Neural crest cell (in vitro differentiated cells): ENCODE measurements at regions not wholly inside any gene's neighbourhood (a gene's known extent, or its start where the extent isn't known, plus 50 kb on each side); places are given as distances from the start of the nearest gene placed in this dataset.

ENCODE experiments used
- DNase-seq: peaks from one replicate; pipeline ENCODE4 v3.0.0; 2021; ENCODE audit warnings: low read depth, mixed read lengths, low spot score
- H3K27ac Mint-ChIP-seq: one replicate; pipeline ENCODE4 v1.8.0; 2021; ENCODE audit warnings: mild to moderate bottlenecking, mixed read lengths; ENCODE audit not compliant: unreplicated experiment
- H3K27me3 Mint-ChIP-seq: 2 replicates; pipeline ENCODE4 v1.8.0; 2021; ENCODE audit warnings: low read depth, mild to moderate bottlenecking, mixed read lengths
- H3K36me3 Mint-ChIP-seq: 2 replicates; pipeline ENCODE4 v1.8.0; 2021; ENCODE audit warnings: low read depth, mild to moderate bottlenecking, mixed read lengths
- H3K4me1 Mint-ChIP-seq: 2 replicates; pipeline ENCODE4 v1.8.0; 2021; ENCODE audit warnings: mixed read lengths
- H3K4me3 Mint-ChIP-seq: one replicate; pipeline ENCODE4 v1.8.0; 2021; ENCODE audit warnings: mild to moderate bottlenecking, mixed read lengths
- H3K9me3 Mint-ChIP-seq: 2 replicates; pipeline ENCODE4 v1.8.0; 2021; ENCODE audit warnings: mixed read lengths
- CTCF ChIP-seq: fragments of 200-600 bp; sonication (generic); conservative IDR thresholded peaks from 2 replicates; pipeline ENCODE4 v1.5.0; 2021; ENCODE audit warnings: antibody characterized with exemption, mild to moderate bottlenecking

DNA sequence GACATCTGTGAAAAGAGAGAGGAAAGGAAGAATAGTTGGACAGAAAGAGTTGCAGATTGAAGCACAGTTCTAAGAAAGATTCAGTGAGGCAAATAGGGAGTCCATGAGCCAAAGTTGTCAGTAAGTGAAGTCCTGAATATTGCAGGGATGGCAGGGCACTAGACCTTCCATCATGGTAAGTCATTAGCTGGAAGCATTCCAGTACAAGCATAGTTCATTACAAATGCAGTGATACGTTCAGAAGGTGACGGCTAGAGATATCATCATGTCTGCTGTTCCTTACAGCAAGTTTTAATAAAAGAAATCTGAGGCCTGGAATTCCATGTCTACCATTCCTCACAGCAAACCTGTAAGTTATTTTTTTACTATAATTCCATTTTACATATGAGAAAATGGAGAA is 720.1 kb downstream of the GBE1 start:
- Mint-ChIP-seq H3K4me3 (no peak overlapping the region), H3K36me3 (no peaks in the 10 kb centered on the region), H3K27me3 (no peaks in the 10 kb centered on the region), H3K9me3 (peaks cover 3% of the 10 kb centered on the region), H3K27ac (no peak overlapping the region), H3K4me1 (no peaks in the 10 kb centered on the region)
- no peak for TF ChIP-seq CTCF
- DNase-seq, result no peak

- TF ChIP-seq CTCF, result no peak
- Mint-ChIP-seq H3K27ac (no peak overlapping the region), H3K27me3 (no peaks in the 10 kb centered on the region), H3K9me3 (peaks cover 3% of the 10 kb centered on the region), H3K36me3 (no peaks in the 10 kb centered on the region), H3K4me1 (no peaks in the 10 kb centered on the region), H3K4me3 (no peak overlapping the region)
- DNase-seq, result no peak
Measured at GRCh38 chr3:81040107-81040506, 721.3 kb downstream of the GBE1 start.

- Mint-ChIP-seq H3K4me1 (no peaks in the 10 kb centered on the region), H3K27ac (no peak overlapping the region)
Measured at GRCh38 chr3:81033684-81034083, 727.8 kb downstream of the GBE1 start.

GRCh38 chr3:81033185-81033584 is 728.3 kb downstream of the GBE1 start:
- H3K27ac Mint-ChIP-seq, result no peak overlapping the region
- no peaks in the 10 kb centered on the region for H3K9me3 Mint-ChIP-seq
- DNase-seq, result no peak
- no peak overlapping the region for H3K4me3 Mint-ChIP-seq
- no peak for TF ChIP-seq CTCF
- H3K27me3 Mint-ChIP-seq, result no peaks in the 10 kb centered on the region
- H3K36me3 Mint-ChIP-seq, result no peaks in the 10 kb centered on the region
- H3K4me1 Mint-ChIP-seq, result no peaks in the 10 kb centered on the region

More at GRCh38 chr3:81033684-81034083, 727.8 kb downstream of the GBE1 start:
- Mint-ChIP-seq H3K4me3 (no peak overlapping the region), H3K27me3 (no peaks in the 10 kb centered on the region), H3K9me3 (no peaks in the 10 kb centered on the region), H3K36me3 (no peaks in the 10 kb centered on the region)
- no peak for TF ChIP-seq CTCF
- DNase-seq, result no peak

- Mint-ChIP-seq H3K27me3 (no peaks in the 10 kb centered on the region), H3K9me3 (no peaks in the 10 kb centered on the region)
- no peak for TF ChIP-seq CTCF
Measured at GRCh38 chr3:81029861-81030260, 731.6 kb downstream of the GBE1 start.

DNA sequence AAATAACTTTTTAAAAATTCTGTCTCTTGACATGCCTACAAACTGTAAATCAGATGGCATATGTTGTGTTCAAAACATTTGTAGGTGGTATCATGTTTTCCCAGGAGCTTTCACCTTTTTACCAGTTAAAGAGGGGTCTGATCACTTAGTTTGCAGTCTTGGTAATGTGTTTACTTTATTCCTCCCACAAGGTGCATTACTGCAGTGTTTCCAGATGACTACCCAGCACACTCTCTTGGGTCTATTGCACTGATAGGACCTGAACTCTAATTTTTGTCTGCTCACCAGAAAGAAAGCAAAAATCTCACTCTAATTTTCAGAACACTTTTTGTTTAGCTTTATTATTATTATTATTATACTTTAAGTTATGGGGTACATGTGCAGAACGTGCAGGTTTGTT is 734.1 kb downstream of the GBE1 start:
- Mint-ChIP-seq H3K27me3 (no peaks in the 10 kb centered on the region), H3K9me3 (no peaks in the 10 kb centered on the region), H3K4me1 (no peaks in the 10 kb centered on the region), H3K36me3 (no peaks in the 10 kb centered on the region), H3K27ac (no peak overlapping the region), H3K4me3 (no peak overlapping the region)
- no peak for DNase-seq
- TF ChIP-seq CTCF, result no peak

More at GRCh38 chr3:81029861-81030260, 731.6 kb downstream of the GBE1 start:
- no peaks in the 10 kb centered on the region for H3K4me1 Mint-ChIP-seq
- DNase-seq, result no peak
- H3K4me3 Mint-ChIP-seq, result no peak overlapping the region
- no peak overlapping the region for H3K27ac Mint-ChIP-seq
- no peaks in the 10 kb centered on the region for H3K36me3 Mint-ChIP-seq
